ENCODE measurements at regions not wholly inside any gene's neighbourhood (a gene's known extent, or its start where the extent isn't known, plus 50 kb on each side); places are given as distances from the start of the nearest gene placed in this dataset.

DNA sequence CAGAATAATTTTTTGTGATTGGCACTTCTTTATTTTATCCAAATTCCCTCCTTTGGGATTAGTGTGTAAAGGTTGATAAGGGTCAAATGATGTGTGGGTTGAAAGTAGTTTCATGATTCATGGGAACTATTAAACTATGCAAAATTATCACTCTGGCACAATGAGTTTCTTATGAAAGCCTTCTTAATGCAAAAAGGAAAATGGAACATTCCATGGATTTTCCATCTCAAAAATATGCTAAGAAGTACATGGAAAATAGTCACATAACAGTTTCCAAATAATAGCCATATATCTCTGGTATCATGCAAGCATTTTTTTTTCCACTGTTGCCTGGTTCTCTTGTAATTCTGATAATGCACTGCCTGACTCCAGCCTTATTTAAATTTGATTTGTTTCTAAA, 639.7 kb downstream of the NR4A2 start:
- H3K9me3 ChIP-seq (ENCODE audit: low read depth), result no peaks in the 10 kb centered on the region
- H3K36me3 ChIP-seq, result no peaks in the 10 kb centered on the region
- no peaks in the 10 kb centered on the region for H3K27me3 ChIP-seq
- H3K27ac ChIP-seq, result no peak overlapping the region
- TF ChIP-seq, protein P1, sequence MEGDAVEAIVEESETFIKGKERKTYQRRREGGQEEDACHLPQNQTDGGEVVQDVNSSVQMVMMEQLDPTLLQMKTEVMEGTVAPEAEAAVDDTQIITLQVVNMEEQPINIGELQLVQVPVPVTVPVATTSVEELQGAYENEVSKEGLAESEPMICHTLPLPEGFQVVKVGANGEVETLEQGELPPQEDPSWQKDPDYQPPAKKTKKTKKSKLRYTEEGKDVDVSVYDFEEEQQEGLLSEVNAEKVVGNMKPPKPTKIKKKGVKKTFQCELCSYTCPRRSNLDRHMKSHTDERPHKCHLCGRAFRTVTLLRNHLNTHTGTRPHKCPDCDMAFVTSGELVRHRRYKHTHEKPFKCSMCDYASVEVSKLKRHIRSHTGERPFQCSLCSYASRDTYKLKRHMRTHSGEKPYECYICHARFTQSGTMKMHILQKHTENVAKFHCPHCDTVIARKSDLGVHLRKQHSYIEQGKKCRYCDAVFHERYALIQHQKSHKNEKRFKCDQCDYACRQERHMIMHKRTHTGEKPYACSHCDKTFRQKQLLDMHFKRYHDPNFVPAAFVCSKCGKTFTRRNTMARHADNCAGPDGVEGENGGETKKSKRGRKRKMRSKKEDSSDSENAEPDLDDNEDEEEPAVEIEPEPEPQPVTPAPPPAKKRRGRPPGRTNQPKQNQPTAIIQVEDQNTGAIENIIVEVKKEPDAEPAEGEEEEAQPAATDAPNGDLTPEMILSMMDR (IDR thresholded peaks at IDR 0.05; ENCODE audit: low read depth, low read length), result no peak
- DNase-seq (ENCODE audit: low read depth in 1 of 2, low spot score in 1 of 2), result peak in 1 of 2 donors; percentile 0
- H3K4me1 ChIP-seq (ENCODE audit: low read depth), result no peaks in the 10 kb centered on the region
- H3K4me3 ChIP-seq, result no peak overlapping the region

DNA sequence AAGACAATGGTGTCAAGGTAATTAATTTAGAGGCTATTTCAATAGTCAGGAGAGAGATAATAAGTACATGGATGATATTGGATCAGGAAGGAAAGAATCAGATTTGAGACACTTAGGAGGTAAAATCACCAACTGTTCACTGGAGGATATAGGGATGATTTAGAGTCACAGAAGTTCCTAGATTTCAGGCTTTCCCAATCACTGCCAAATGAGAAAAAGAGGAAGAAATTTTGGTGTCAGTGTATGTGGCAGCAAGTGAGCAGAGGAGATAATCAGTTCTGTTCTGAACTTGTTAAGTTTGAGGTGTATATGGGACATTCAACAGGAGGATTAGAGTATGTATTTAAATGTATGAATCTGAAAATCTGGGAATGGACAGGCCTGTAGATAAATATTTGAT, 640.4 kb downstream of the NR4A2 start:
- H3K4me1 ChIP-seq (ENCODE audit: low read depth), result no peaks in the 10 kb centered on the region
- TF ChIP-seq, protein P1 (IDR thresholded peaks at IDR 0.05; ENCODE audit: low read depth, low read length), result no peak
- no peaks in the 10 kb centered on the region for H3K9me3 ChIP-seq (ENCODE audit: low read depth)
- H3K27ac ChIP-seq, result no peak overlapping the region
- H3K4me3 ChIP-seq, result no peak overlapping the region
- no peak for DNase-seq (ENCODE audit: low read depth in 1 of 2, low spot score in 1 of 2)
- no peaks in the 10 kb centered on the region for H3K27me3 ChIP-seq
- H3K36me3 ChIP-seq, result no peaks in the 10 kb centered on the region

DNA sequence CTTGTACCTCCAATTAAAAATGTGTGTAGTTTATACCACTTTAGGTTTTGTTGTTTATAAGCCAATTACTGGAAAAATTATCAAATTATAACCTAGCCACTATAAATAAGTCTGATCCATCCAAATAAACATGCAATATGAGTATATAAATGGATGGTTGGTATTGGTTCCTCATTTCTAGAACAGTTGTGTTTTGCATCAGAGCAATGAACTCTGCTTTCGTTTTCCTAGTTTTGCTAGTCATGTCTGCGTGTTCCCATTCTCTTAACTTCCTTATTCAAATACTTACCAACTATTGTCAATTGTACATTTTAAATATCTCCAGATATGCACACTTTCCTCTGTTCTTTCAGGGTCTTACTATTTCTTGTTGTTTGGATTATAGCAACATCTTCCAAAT, 641.7 kb downstream of the NR4A2 start:
- Histone ChIP-seq H3K27me3 (no peaks in the 10 kb centered on the region), H3K36me3 (no peaks in the 10 kb centered on the region), H3K4me1 (ENCODE audit: low read depth) (no peaks in the 10 kb centered on the region), H3K4me3 (no peak overlapping the region), H3K9me3 (ENCODE audit: low read depth) (no peaks in the 10 kb centered on the region), H3K27ac (no peak overlapping the region)
- TF ChIP-seq, protein P1 (IDR thresholded peaks at IDR 0.05; ENCODE audit: low read depth, low read length), result no peak
- DNase-seq (ENCODE audit: low read depth in 1 of 2, low spot score in 1 of 2), result no peak

DNA sequence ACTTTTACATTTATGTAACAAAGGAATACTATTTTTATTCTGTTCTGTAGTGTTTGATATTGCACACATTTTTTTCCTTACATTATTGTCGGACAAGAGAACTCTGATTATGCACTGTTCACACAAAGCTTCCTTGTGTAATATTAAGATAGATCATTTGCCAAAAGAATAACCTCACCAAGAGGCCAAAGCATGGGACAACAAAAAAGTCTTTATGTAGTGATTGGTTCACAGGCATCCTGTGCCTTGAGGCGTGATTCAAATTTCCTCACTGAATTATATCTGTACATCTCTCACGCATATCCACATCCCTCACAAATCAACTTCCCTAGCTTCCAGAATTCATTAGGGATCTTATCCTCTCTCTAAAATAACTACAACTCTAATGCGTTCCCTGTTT, 642.7 kb downstream of the NR4A2 start:
- no peak overlapping the region for H3K27ac ChIP-seq
- H3K9me3 ChIP-seq (ENCODE audit: low read depth), result no peaks in the 10 kb centered on the region
- no peaks in the 10 kb centered on the region for H3K27me3 ChIP-seq
- no peak overlapping the region for H3K4me3 ChIP-seq
- TF ChIP-seq, protein P1 (IDR thresholded peaks at IDR 0.05; ENCODE audit: low read depth, low read length), result no peak
- H3K4me1 ChIP-seq (ENCODE audit: low read depth), result no peaks in the 10 kb centered on the region
- DNase-seq (ENCODE audit: low read depth in 1 of 2, low spot score in 1 of 2), result peak in 1 of 2 donors; percentile 1
- H3K36me3 ChIP-seq, result no peaks in the 10 kb centered on the region

DNA sequence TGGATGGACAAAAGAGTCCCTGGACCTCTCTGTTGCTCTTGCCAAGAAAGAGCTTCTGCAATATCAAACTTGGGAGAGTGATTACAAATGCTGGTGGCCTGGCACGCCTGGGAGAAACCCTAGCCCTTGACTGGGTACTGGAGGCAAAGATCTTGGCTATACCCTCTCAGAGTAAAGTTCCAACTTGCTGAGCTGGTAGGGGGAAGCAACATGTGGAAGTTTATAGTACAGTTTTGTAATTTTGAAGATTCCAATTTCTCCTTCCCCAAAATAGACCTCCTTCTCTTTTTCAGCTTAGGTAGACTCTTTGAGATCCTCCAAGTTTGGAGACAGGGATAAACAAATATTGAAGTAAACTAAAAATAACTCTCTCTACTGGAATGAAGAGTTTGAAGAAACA, 645.3 kb downstream of the NR4A2 start:
- H3K4me3 ChIP-seq, result no peak overlapping the region
- no peaks in the 10 kb centered on the region for H3K4me1 ChIP-seq (ENCODE audit: low read depth)
- no peak for DNase-seq (ENCODE audit: low read depth in 1 of 2, low spot score in 1 of 2)
- H3K27ac ChIP-seq, result no peak overlapping the region
- no peaks in the 10 kb centered on the region for H3K36me3 ChIP-seq
- H3K27me3 ChIP-seq, result no peaks in the 10 kb centered on the region
- TF ChIP-seq, protein P1 (IDR thresholded peaks at IDR 0.05; ENCODE audit: low read depth, low read length), result no peak
- H3K9me3 ChIP-seq (ENCODE audit: low read depth), result no peaks in the 10 kb centered on the region

DNA sequence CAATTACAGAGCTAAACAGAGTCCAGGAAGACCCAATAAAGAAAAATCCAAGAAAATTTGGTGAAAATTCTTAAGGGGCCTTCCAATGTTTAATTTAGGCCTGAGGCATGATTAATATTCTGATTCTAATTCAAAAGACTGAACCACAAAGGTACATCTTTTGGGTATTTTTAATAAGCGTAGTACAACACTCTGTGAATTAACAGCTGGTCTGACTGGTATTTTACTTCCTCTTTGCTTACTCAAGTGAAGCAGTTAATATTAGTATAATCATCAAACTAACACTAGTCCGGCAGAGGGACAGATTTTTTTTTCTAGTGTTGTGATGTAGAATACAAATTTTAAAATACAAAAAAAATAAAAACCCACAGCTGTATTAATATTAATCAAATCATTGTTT, 652.9 kb downstream of the NR4A2 start:
- Histone ChIP-seq H3K4me1 (ENCODE audit: low read depth) (no peaks in the 10 kb centered on the region), H3K9me3 (ENCODE audit: low read depth) (no peaks in the 10 kb centered on the region), H3K36me3 (no peaks in the 10 kb centered on the region), H3K4me3 (no peak overlapping the region), H3K27ac (no peak overlapping the region), H3K27me3 (no peaks in the 10 kb centered on the region)
- TF ChIP-seq, protein P1 (IDR thresholded peaks at IDR 0.05; ENCODE audit: low read depth, low read length), result no peak
- no peak for DNase-seq (ENCODE audit: low read depth in 1 of 2, low spot score in 1 of 2)

Data from cardiac muscle cell (in vitro differentiated cells and primary cell).